ENCODE measurements at regions not wholly inside any gene's neighbourhood (a gene's known extent, or its start where the extent isn't known, plus 50 kb on each side); places are given as distances from the start of the nearest gene placed in this dataset.

GRCh38 chr11:131242476-131243000 lies 127.9 kb upstream of the NTM start:
- DNase-seq, result no peak

- no peak for DNase-seq
These were observed 124.3 kb upstream of the NTM start for GRCh38 chr11:131246156-131246555.

- DNase-seq, result no peak
These were observed 123.8 kb upstream of the NTM start for GRCh38 chr11:131246663-131247062.

GRCh38 chr11:131248588-131248987 lies 121.8 kb upstream of the NTM start:
- no peak for DNase-seq

- no peak for DNase-seq
These were observed 117.2 kb upstream of the NTM start for GRCh38 chr11:131253142-131253655.

- DNase-seq, result no peak
These were observed 116.7 kb upstream of the NTM start for GRCh38 chr11:131253656-131254151.

- no peak for DNase-seq
These were observed 116.2 kb upstream of the NTM start for GRCh38 chr11:131254254-131254653.

GRCh38 chr11:131274233-131274632 lies 96.2 kb upstream of the NTM start:
- no peak for DNase-seq

GRCh38 chr11:131275580-131275979 lies 94.8 kb upstream of the NTM start:
- no peak for DNase-seq

- DNase-seq, result no peak
These were observed 91.9 kb upstream of the NTM start for GRCh38 chr11:131278472-131278871.

GRCh38 chr11:131279654-131280384 lies 90.6 kb upstream of the NTM start:
- DNase-seq, result no peak

GRCh38 chr11:131281316-131281715 lies 89.1 kb upstream of the NTM start:
- no peak for DNase-seq

GRCh38 chr11:131284041-131284440 lies 86.4 kb upstream of the NTM start:
- no peak for DNase-seq

GRCh38 chr11:131288521-131289091 lies 81.8 kb upstream of the NTM start:
- DNase-seq, result no peak

- DNase-seq, result no peak
These were observed 80.2 kb upstream of the NTM start for GRCh38 chr11:131290185-131290584.

GRCh38 chr11:131295986-131296385 lies 74.4 kb upstream of the NTM start:
- no peak for DNase-seq

GRCh38 chr11:131297441-131297840 lies 73.0 kb upstream of the NTM start:
- no peak for DNase-seq

GRCh38 chr11:131299598-131300438 lies 70.6 kb upstream of the NTM start:
- DNase-seq, result no peak

- DNase-seq, result no peak
These were observed 70.0 kb upstream of the NTM start for GRCh38 chr11:131300439-131300717.

GRCh38 chr11:131301306-131301705 lies 69.1 kb upstream of the NTM start:
- DNase-seq, result no peak

- DNase-seq, result no peak
These were observed 67.6 kb upstream of the NTM start for GRCh38 chr11:131302836-131303235.

- no peak for DNase-seq
These were observed 66.8 kb upstream of the NTM start for GRCh38 chr11:131303611-131304119.

- DNase-seq, result no peak
These were observed 65.4 kb upstream of the NTM start for GRCh38 chr11:131305005-131305404.
